SJCRH30 (cell line): ENCODE measurements at regions not wholly inside any gene's neighbourhood (a gene's known extent, or its start where the extent isn't known, plus 50 kb on each side); places are given as distances from the start of the nearest gene placed in this dataset.

Experiments
- DNase-seq, 2 experiments: peaks; one replicate each; pipeline ENCODE4 v3.0.0-alpha.2; 2015 to 2020
- H3K27ac ChIP-seq: fragments of 250-450 bp; sonication (Bioruptor Pico); 2 replicates; pipeline ENCODE4 v1.5.1; 2020; ENCODE audit warnings: mild to moderate bottlenecking, moderate library complexity
- H3K27me3 ChIP-seq: fragments of 250-450 bp; sonication (Bioruptor Pico); 2 replicates; pipeline ENCODE4 v1.5.1; 2020; ENCODE audit warnings: mild to moderate bottlenecking, moderate library complexity
- H3K36me3 ChIP-seq: fragments of 250-450 bp; sonication (Bioruptor Pico); 2 replicates; pipeline ENCODE4 v1.5.1; 2020; ENCODE audit warnings: mild to moderate bottlenecking, moderate library complexity
- H3K4me1 ChIP-seq: fragments of 250-450 bp; sonication (Bioruptor Pico); 2 replicates; pipeline ENCODE4 v1.5.1; 2020; ENCODE audit warnings: mild to moderate bottlenecking, moderate library complexity
- H3K4me3 ChIP-seq: fragments of 250-450 bp; sonication (Bioruptor Pico); 2 replicates; pipeline ENCODE4 v1.5.1; 2020; ENCODE audit warnings: mild to moderate bottlenecking, moderate library complexity
- H3K9me3 ChIP-seq: fragments of 250-450 bp; sonication (Bioruptor Pico); replicated peaks from 2 replicates; pipeline ENCODE4 v1.5.1; 2020; ENCODE audit warnings: mild to moderate bottlenecking, moderate library complexity

GRCh38 chr7:67692425-67692824 is 695.8 kb downstream of the TYW1 start:
- Histone ChIP-seq H3K9me3 (no peaks in the 10 kb centered on the region), H3K4me3 (no peak overlapping the region), H3K27me3 (peaks cover 16% of the 10 kb centered on the region; the same call in 1 of the 2 replicates), H3K36me3 (no peaks in the 10 kb centered on the region), H3K27ac (no peak overlapping the region), H3K4me1 (no peaks in the 10 kb centered on the region)
- DNase-seq, result no peak

- Histone ChIP-seq H3K27ac (no peak overlapping the region), H3K4me3 (no peak overlapping the region), H3K36me3 (no peaks in the 10 kb centered on the region), H3K4me1 (no peaks in the 10 kb centered on the region), H3K9me3 (no peaks in the 10 kb centered on the region), H3K27me3 (peaks cover 25% of the 10 kb centered on the region; the same call in 1 of the 2 replicates)
- DNase-seq, result no peak
Measured at GRCh38 chr7:67696124-67696523, 699.5 kb downstream of the TYW1 start.

GRCh38 chr7:67696878-67697277 is 700.2 kb downstream of the TYW1 start:
- no peak for DNase-seq
- Histone ChIP-seq H3K4me1 (no peaks in the 10 kb centered on the region), H3K4me3 (no peak overlapping the region), H3K9me3 (no peaks in the 10 kb centered on the region), H3K27me3 (peaks cover 25% of the 10 kb centered on the region; the same call in 1 of the 2 replicates), H3K36me3 (no peaks in the 10 kb centered on the region), H3K27ac (no peak overlapping the region)

- DNase-seq, result no peak
- Histone ChIP-seq H3K9me3 (no peaks in the 10 kb centered on the region), H3K36me3 (no peaks in the 10 kb centered on the region), H3K4me1 (no peaks in the 10 kb centered on the region), H3K27ac (no peak overlapping the region), H3K27me3 (peaks cover 22% of the 10 kb centered on the region; the same call in 1 of the 2 replicates), H3K4me3 (no peak overlapping the region)
Measured at GRCh38 chr7:67698354-67698753, 701.7 kb downstream of the TYW1 start.

GRCh38 chr7:67705850-67706249 is 709.2 kb downstream of the TYW1 start:
- DNase-seq, result no peak
- no peak overlapping the region for H3K4me3 ChIP-seq
- no peaks in the 10 kb centered on the region for H3K4me1 ChIP-seq
- H3K27ac ChIP-seq, result no peak overlapping the region
- H3K9me3 ChIP-seq, result no peaks in the 10 kb centered on the region
- no peaks in the 10 kb centered on the region for H3K36me3 ChIP-seq
- H3K27me3 ChIP-seq, result no peaks in the 10 kb centered on the region

GRCh38 chr7:67711706-67712105 is 715.1 kb downstream of the TYW1 start:
- no peak for DNase-seq
- H3K27ac ChIP-seq, result no peak overlapping the region
- H3K4me1 ChIP-seq, result no peaks in the 10 kb centered on the region

GRCh38 chr7:67713451-67714056 is 716.9 kb downstream of the TYW1 start:
- Histone ChIP-seq H3K4me1 (no peaks in the 10 kb centered on the region), H3K27me3 (no peaks in the 10 kb centered on the region), H3K9me3 (no peaks in the 10 kb centered on the region), H3K36me3 (no peaks in the 10 kb centered on the region), H3K27ac (no peak overlapping the region), H3K4me3 (no peak overlapping the region)
- DNase-seq, result no peak

More at GRCh38 chr7:67711706-67712105, 715.1 kb downstream of the TYW1 start:
- H3K36me3 ChIP-seq, result no peaks in the 10 kb centered on the region
- no peak overlapping the region for H3K4me3 ChIP-seq
- H3K9me3 ChIP-seq, result no peaks in the 10 kb centered on the region
- no peaks in the 10 kb centered on the region for H3K27me3 ChIP-seq

GRCh38 chr7:67716729-67717128 is 720.1 kb downstream of the TYW1 start:
- Histone ChIP-seq H3K4me3 (no peak overlapping the region), H3K4me1 (no peaks in the 10 kb centered on the region), H3K27me3 (no peaks in the 10 kb centered on the region), H3K27ac (no peak overlapping the region), H3K9me3 (no peaks in the 10 kb centered on the region), H3K36me3 (no peaks in the 10 kb centered on the region)
- DNase-seq, result no peak

- H3K9me3 ChIP-seq, result 0 out of 2 replicates have a peak, but pooled peaks cover 2% of the 10 kb centered on the region
- H3K4me3 ChIP-seq, result no peak overlapping the region
- H3K4me1 ChIP-seq, result no peaks in the 10 kb centered on the region
- no peak overlapping the region for H3K27ac ChIP-seq
- H3K36me3 ChIP-seq, result no peaks in the 10 kb centered on the region
- no peak for DNase-seq
- no peaks in the 10 kb centered on the region for H3K27me3 ChIP-seq
Measured at GRCh38 chr7:67723591-67723990, 727.0 kb downstream of the TYW1 start.

- H3K4me1 ChIP-seq, result no peaks in the 10 kb centered on the region
- no peaks in the 10 kb centered on the region for H3K36me3 ChIP-seq
- no peaks in the 10 kb centered on the region for H3K27me3 ChIP-seq
- H3K27ac ChIP-seq, result no peak overlapping the region
- 0 out of 2 replicates have a peak, but pooled peaks cover 2% of the 10 kb centered on the region for H3K9me3 ChIP-seq
- no peak overlapping the region for H3K4me3 ChIP-seq
- DNase-seq, result no peak
Measured at GRCh38 chr7:67724435-67724834, 727.8 kb downstream of the TYW1 start.

GRCh38 chr7:67724955-67725354 is 728.3 kb downstream of the TYW1 start:
- DNase-seq, result no peak
- Histone ChIP-seq H3K27ac (no peak overlapping the region), H3K4me3 (no peak overlapping the region), H3K36me3 (no peaks in the 10 kb centered on the region), H3K27me3 (no peaks in the 10 kb centered on the region), H3K9me3 (0 out of 2 replicates have a peak, but pooled peaks cover 2% of the 10 kb centered on the region), H3K4me1 (no peaks in the 10 kb centered on the region)

- no peaks in the 10 kb centered on the region for H3K4me1 ChIP-seq
- H3K9me3 ChIP-seq, result 0 out of 2 replicates have a peak, but pooled peaks cover 2% of the 10 kb centered on the region
- DNase-seq, result no peak
- no peaks in the 10 kb centered on the region for H3K27me3 ChIP-seq
- H3K36me3 ChIP-seq, result no peaks in the 10 kb centered on the region
- no peak overlapping the region for H3K4me3 ChIP-seq
- H3K27ac ChIP-seq, result no peak overlapping the region
Measured at GRCh38 chr7:67725423-67725822, 728.8 kb downstream of the TYW1 start.

GRCh38 chr7:67729771-67730170 is 733.1 kb downstream of the TYW1 start:
- Histone ChIP-seq H3K27me3 (no peaks in the 10 kb centered on the region), H3K4me1 (no peaks in the 10 kb centered on the region), H3K36me3 (no peaks in the 10 kb centered on the region), H3K9me3 (0 out of 2 replicates have a peak, but pooled peaks cover 2% of the 10 kb centered on the region), H3K4me3 (no peak overlapping the region), H3K27ac (no peak overlapping the region)
- DNase-seq, result no peak

- no peaks in the 10 kb centered on the region for H3K27me3 ChIP-seq
- no peaks in the 10 kb centered on the region for H3K9me3 ChIP-seq
- no peak for DNase-seq
- H3K4me1 ChIP-seq, result no peaks in the 10 kb centered on the region
- H3K4me3 ChIP-seq, result no peak overlapping the region
- no peaks in the 10 kb centered on the region for H3K36me3 ChIP-seq
- no peak overlapping the region for H3K27ac ChIP-seq
Measured at GRCh38 chr7:67731704-67732103, 735.1 kb downstream of the TYW1 start.

GRCh38 chr7:67732898-67733297 is 736.3 kb downstream of the TYW1 start:
- no peak for DNase-seq
- H3K4me3 ChIP-seq, result no peak overlapping the region
- no peak overlapping the region for H3K27ac ChIP-seq
- H3K9me3 ChIP-seq, result no peaks in the 10 kb centered on the region
- no peaks in the 10 kb centered on the region for H3K27me3 ChIP-seq
- no peaks in the 10 kb centered on the region for H3K4me1 ChIP-seq
- H3K36me3 ChIP-seq, result no peaks in the 10 kb centered on the region

GRCh38 chr7:67738145-67738544 is 741.5 kb downstream of the TYW1 start:
- no peaks in the 10 kb centered on the region for H3K9me3 ChIP-seq
- no peak overlapping the region for H3K4me3 ChIP-seq
- no peaks in the 10 kb centered on the region for H3K27me3 ChIP-seq
- no peak for DNase-seq
- H3K36me3 ChIP-seq, result no peaks in the 10 kb centered on the region
- no peak overlapping the region for H3K27ac ChIP-seq
- no peaks in the 10 kb centered on the region for H3K4me1 ChIP-seq
